Caki2 (cell line): ENCODE measurements at regions not wholly inside any gene's neighbourhood (a gene's known extent, or its start where the extent isn't known, plus 50 kb on each side); places are given as distances from the start of the nearest gene placed in this dataset.
"Not testable (repeated sequence)": the region's sequence is repeated elsewhere in the genome, so short reads cannot be mapped to it uniquely, and the experiment has no call there.

Experiments
- DNase-seq: peaks from one replicate; pipeline ENCODE4 v3.0.0-alpha.2; 2015; ENCODE audit warnings: low read depth
- in situ Hi-C: cut with HindIII; loops from 2 replicates; pipeline ENCODE4 v1.10.0; 2016; ENCODE audit warnings: low sequenced_read_pairs, low pct_unique_long_range_greater_than_20kb, mixed read lengths

GRCh38 chr19:28463493-28464053 is 749.4 kb downstream of the UQCRFS1 start:
- in situ Hi-C loops: no loop called here

GRCh38 chr19:28457620-28458019 is 755.3 kb downstream of the UQCRFS1 start:
- DNase-seq: no peak
- in situ Hi-C loops: no loop called here

More at GRCh38 chr19:28463493-28464053, 749.4 kb downstream of the UQCRFS1 start:
- DNase-seq: no peak

DNA sequence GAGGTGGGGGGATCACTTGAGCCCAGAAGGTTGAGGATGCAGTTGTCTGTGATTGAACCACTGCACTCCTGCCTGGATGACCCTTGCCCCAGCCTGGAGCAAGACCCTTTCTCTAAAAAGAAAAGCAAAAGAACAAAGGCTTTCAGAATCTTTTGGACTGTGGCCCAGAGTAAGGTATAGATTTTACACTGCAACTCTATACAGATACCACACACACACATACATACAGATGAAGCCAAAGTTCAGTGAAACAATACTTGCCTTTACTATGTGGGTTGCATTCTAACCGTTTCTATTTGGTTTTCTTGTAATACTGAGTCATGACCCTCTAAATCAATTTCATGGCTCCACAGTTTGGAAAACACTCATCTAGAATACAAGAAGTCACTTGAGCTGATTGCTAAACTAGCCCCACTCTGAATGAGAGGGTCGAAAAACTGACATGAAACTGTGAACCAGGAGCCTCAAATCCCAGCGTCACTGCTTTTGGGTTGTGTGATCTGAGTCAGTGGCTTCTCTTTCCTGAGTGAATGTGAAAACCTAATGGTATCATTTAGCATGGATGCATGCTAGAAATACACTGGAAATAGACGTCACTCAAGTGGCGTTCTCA is 756.1 kb downstream of the UQCRFS1 start:
- no peak for DNase-seq
- in situ Hi-C loops: no loop called here

GRCh38 chr19:28456252-28456651 is 756.7 kb downstream of the UQCRFS1 start:
- in situ Hi-C loops: no loop called here
- no peak for DNase-seq

- peak; percentile 88 for DNase-seq
- in situ Hi-C loops: no loop called here
These were observed 758.9 kb downstream of the UQCRFS1 start for GRCh38 chr19:28454083-28454482.

- in situ Hi-C loops: no loop called here
- no peak for DNase-seq
These were observed 759.5 kb downstream of the UQCRFS1 start for GRCh38 chr19:28453420-28453819.

GRCh38 chr19:28449803-28450202 is 763.1 kb downstream of the UQCRFS1 start:
- in situ Hi-C loops: no loop called here
- DNase-seq: no peak

DNA sequence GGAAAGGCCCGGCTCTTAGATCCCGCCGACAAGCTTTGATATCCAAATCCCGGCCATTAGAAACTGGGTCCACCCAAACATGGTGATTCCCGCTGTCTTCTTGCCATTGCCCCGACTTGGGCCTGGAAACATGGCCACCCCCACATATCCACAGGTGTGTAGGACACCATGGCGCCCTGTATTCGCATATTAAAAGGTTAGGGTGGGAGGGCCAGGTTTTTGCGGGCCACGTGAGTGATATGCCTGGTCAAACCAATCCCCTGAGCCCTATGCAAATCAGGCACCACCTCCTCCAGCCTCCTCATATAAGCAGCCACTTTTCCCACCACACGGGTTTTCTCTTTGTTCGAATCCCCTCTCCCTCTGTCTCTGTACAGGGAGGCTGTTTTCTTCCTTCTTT is 766.4 kb downstream of the UQCRFS1 start:
- in situ Hi-C loops: no loop called here
- no peak for DNase-seq

DNA sequence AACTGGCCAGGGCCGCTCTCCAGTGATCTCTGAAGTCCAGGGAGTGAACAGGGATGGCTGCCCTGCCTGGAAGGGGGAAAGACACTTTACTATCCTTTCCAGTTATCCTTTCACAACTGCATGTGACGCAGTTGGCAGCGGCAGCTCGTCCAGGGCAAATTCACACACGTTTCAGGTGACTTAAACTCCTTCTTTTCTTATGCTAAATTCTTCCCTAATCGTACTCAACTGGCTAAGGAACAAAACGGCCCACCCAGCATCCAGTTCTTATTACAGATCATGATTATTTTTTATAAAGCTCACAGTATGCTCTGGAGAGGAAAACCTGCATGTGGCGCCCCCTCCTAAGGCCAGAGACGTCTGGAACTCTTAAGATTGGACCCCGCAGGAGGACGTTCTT is 767.1 kb downstream of the UQCRFS1 start:
- DNase-seq: no peak
- in situ Hi-C loops: no loop called here

DNA sequence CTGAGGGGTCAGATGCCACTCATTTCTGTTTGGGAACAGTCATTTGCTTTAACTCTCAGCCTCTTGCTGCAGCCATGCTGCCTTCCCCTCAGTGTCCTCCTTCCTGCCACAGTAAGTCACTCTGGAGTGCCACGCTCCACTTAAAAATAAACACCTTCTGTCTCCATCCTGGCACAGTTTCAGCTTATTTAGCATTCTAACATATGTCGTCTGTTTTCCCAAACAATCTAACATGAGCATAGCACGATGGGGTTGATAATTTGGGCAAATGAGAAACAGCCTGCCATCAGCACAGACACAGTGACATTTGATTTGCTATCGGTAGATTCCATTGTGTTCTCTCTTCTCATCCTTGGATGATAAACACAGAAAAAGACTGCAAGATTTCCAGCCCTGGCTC is 768.6 kb downstream of the UQCRFS1 start:
- in situ Hi-C loops: no loop called here

DNA sequence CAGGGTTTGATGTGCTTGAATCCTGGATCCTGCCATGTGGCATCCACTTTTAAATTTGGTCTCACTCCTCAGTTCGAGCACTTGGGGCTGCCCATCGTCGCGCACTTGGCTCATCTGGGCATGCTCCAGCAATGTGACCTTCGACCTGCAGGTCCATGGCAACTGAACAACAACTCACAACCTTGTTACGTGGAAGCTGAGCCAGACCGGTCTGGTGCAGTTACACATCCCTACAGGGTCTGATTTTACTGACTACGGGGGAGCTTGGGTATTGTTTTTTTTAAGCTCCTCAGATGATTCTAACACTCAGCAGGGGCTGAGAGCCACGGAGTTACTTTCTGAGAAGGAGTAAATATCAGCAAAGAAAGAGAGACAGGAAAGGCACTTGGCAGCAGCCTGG is 769.6 kb downstream of the UQCRFS1 start:
- no peak for DNase-seq
- in situ Hi-C loops: no loop called here

More for the DNA sequence above, 768.6 kb downstream of the UQCRFS1 start:
- no peak for DNase-seq

- in situ Hi-C loops: no loop called here
- no peak for DNase-seq
These were observed 775.3 kb downstream of the UQCRFS1 start for GRCh38 chr19:28437390-28438346.

- in situ Hi-C loops: no loop called here
These were observed 776.6 kb downstream of the UQCRFS1 start for GRCh38 chr19:28436320-28436719.

DNA sequence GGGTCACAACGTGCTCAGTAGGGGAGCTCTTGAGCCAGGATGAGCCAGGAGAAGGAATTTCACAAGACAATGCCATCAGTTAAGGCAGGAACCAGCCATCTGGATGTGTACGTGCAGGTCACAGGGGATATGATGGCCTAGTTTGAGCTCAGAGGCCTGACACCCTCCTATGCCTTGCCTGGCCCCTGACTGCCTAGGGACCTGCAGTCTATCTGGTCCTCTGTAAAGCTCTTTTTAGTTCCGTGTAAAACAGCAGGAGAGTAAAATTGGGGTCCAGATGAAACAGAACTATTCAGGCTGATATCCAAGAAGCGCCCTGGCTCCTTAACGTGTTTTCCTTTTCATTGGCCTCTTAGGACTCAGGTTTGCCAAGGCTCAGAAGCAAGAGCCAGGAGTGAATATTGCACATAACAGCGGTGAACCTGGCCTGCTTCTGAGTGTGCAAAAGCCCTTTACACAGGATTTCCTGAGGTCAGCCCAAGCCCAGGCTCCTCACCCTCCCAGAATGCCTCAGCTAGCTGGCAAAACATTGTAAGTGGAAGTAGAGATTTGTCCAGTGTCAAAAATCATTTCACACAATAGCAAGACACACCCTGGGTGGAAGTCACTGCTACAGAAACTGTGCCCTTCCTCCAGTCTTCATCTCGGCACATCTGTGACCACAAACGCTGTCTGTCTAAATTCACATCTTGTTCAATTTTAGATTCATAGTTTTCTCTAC is 777.2 kb downstream of the UQCRFS1 start:
- in situ Hi-C loops: no loop called here
- DNase-seq: no peak

More at GRCh38 chr19:28436320-28436719, 776.6 kb downstream of the UQCRFS1 start:
- DNase-seq: no peak

DNA sequence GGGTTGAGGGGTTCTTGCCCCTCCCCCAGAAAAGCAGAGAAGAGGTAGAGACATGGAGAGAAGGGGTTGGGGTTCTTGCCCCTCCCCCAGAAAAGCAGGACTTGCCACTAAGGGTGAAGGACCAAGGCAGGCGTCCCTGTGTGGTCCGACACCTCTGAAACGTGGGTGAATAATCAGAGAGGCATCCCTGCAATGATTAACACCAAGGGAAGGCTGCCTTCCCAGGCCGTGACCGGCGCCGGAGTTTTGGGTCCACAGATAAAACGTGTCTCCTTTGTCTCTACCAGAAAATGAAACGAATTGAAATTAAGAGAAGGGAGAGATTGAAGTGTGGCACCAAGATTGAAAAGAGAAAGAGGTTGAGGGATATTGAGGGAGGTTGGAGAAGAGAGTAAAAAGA is 778.2 kb downstream of the UQCRFS1 start:
- DNase-seq, in situ Hi-C loops: not testable (repeated sequence)

GRCh38 chr19:28434365-28434764 is 778.6 kb downstream of the UQCRFS1 start:
- DNase-seq, in situ Hi-C loops: not testable (repeated sequence)

DNA sequence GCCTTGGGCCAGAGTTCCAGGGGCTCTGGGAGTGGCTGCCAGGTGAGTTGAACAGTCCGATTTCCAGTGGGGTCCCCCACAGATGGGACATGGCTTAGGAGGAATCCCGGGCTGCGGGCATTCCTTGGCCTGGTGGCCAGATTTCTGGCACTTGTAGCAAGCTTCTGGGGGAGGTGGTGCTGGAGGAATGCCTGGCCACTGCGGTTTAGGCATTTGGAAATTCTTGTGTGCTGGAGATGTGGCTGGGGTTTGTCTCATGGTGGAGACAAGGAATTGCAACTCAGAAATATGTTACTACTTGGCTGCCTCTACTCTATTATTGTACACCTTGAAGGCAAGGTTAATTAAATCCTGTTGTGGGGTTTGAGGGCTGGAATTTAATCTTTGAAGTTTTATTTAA is 779.8 kb downstream of the UQCRFS1 start:
- DNase-seq, in situ Hi-C loops: not testable (repeated sequence)

- in situ Hi-C loops: no loop called here
- DNase-seq: no peak
These were observed 782.7 kb downstream of the UQCRFS1 start for GRCh38 chr19:28430214-28430613.

DNA sequence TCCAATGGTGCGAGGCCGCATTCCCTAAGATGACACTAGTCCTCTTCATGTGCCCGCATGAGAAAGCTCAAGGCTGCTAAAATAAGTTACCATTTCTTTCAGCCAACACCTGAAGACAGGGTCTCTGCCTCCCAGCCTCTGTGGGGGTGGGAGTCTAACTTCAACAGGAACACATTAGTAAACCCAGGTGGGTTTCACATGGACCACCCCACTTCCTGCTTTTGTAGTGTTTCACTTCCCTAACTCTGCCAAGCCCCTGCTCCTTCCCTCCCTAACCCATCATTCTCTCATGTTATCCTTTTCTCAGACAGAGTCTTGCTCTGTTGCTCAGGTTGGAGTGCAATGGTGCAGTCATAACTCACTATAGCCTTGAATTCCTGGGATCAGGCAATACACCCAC is 783.6 kb downstream of the UQCRFS1 start:
- in situ Hi-C loops: no loop called here
- no peak for DNase-seq
